Prostate gland (tissue), 2 donors: ENCODE measurements at regions not wholly inside any gene's neighbourhood (a gene's known extent, or its start where the extent isn't known, plus 50 kb on each side); places are given as distances from the start of the nearest gene placed in this dataset.

Experiments used
- DNase-seq: peaks from one replicate; pipeline ENCODE4 v3.0.0-alpha.2; 2019; ENCODE audit warnings: low spot score
- H3K27ac ChIP-seq, 2 donors: fragments of 200-600 bp; sonication (generic); 2 replicates each; pipeline ENCODE4 v1.5.1; 2017 to 2019
- H3K27me3 ChIP-seq: fragments of 200-600 bp; sonication (generic); replicated peaks from 2 replicates; pipeline ENCODE4 v1.5.1; 2019; ENCODE audit not compliant: insufficient read depth
- H3K36me3 ChIP-seq, 2 donors: fragments of 200-600 bp; sonication (generic); 1 replicate in 1 of 2; 2 replicates in 1 of 2; pipeline versions ENCODE4 v1.5.1 to v1.8.1; 2017 to 2019
- H3K4me1 ChIP-seq: fragments of 200-600 bp; sonication (generic); replicated peaks from 2 replicates; pipeline ENCODE4 v1.5.1; 2019
- H3K4me3 ChIP-seq, 2 donors: fragments of 200-600 bp; sonication (generic); 2 replicates each; pipeline ENCODE4 v1.5.1; 2017 to 2019
- H3K9me3 ChIP-seq: fragments of 200-600 bp; sonication (generic); 2 replicates; pipeline ENCODE4 v1.5.1; 2017
- CTCF ChIP-seq, 4 experiments: fragments of 200-600 bp in 2 of 4; fragments of 450-650 bp in 2 of 4; sonication (generic) in 2 of 4; IDR thresholded peaks; 1 replicate in 3 of 4; 2 replicates in 1 of 4; pipeline ENCODE4 v1.5.1; 2016 to 2019; ENCODE audit warnings: antibody characterized with exemption in 4 of 4, mild to moderate bottlenecking in 2 of 4, moderate library complexity in 2 of 4
- POLR2A ChIP-seq: fragments of 450-650 bp; IDR thresholded peaks from one replicate; pipeline ENCODE4 v1.6.1; 2016; ENCODE audit warnings: antibody characterized with exemption, mild to moderate bottlenecking
- POLR2AphosphoS5 ChIP-seq: sonication (generic); formaldehyde crosslinking; IDR thresholded peaks from one replicate; pipeline ENCODE4 v1.6.1; 2017; ENCODE audit warnings: antibody characterized with exemption
- WGBS: methylation state at CpG from one replicate; pipeline ENCODE4 v1.1.5; 2018; 5-methylcytosine and 5-hydroxymethylcytosine counted together
- intact Hi-C: fragments of 100-400 bp; cut with DNase I; formaldehyde crosslinking; loops from one replicate; pipeline ENCODE4 v1.14.2; 2022

DNA sequence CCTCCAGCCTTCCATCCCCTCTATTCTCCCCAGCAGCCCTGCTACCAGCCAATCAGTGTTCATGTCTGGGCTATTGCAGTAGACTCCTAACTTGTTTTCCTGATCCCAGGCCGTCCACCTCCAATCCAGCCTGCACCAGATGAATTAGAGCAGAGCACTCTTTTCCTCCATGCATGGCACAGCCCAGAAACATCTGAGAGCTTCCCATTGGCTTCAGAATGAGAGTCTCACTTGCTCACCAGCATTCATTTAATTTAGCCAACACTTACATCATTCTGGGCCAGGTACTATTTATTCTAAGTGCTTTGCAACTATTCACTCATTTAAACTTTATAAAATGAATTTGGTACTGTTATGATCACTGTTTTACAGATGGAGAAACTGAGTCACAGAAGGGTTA, 51.4 kb upstream of the DUSP5 start:
- no peaks in the 10 kb centered on the region for H3K9me3 ChIP-seq
- no peaks in the 10 kb centered on the region for H3K36me3 ChIP-seq
- WGBS, result 78% methylated on average over 1 of the region's 1 CpG
- no peak overlapping the region for H3K4me3 ChIP-seq
- H3K4me1 ChIP-seq, result no peaks in the 10 kb centered on the region
- DNase-seq, result no peak
- H3K27ac ChIP-seq, result no peak overlapping the region
- no peak for TF ChIP-seq POLR2A
- TF ChIP-seq CTCF (IDR thresholded peaks at IDR 0.05), result no peak
- TF ChIP-seq POLR2AphosphoS5, result no peak
- no peaks in the 10 kb centered on the region for H3K27me3 ChIP-seq
- intact Hi-C loops, result no loop called here

- TF ChIP-seq CTCF (IDR thresholded peaks at IDR 0.05) (no peak), POLR2AphosphoS5 (peak; percentile 7), POLR2A (no peak)
- intact Hi-C loops, result no loop called here
Measured at GRCh38 chr10:110446954-110447608, 50.6 kb upstream of the DUSP5 start.

GRCh38 chr10:110447886-110448285, 49.8 kb upstream of the DUSP5 start:
- intact Hi-C loops, result no loop called here
- no peak for DNase-seq
- 100% methylated on average over 1 of the region's 1 CpG for WGBS
- H3K4me1 ChIP-seq, result no peaks in the 10 kb centered on the region
- no peaks in the 10 kb centered on the region for H3K36me3 ChIP-seq
- TF ChIP-seq CTCF (IDR thresholded peaks at IDR 0.05) (no peak), POLR2A (no peak), POLR2AphosphoS5 (no peak)
- no peak overlapping the region for H3K4me3 ChIP-seq
- no peaks in the 10 kb centered on the region for H3K9me3 ChIP-seq
- no peak overlapping the region for H3K27ac ChIP-seq
- H3K27me3 ChIP-seq, result no peaks in the 10 kb centered on the region

More at GRCh38 chr10:110446954-110447608, 50.6 kb upstream of the DUSP5 start:
- Histone ChIP-seq H3K4me3 (no peak overlapping the region), H3K4me1 (no peaks in the 10 kb centered on the region), H3K27me3 (no peaks in the 10 kb centered on the region), H3K36me3 (no peaks in the 10 kb centered on the region), H3K9me3 (no peaks in the 10 kb centered on the region), H3K27ac (no peak overlapping the region)
- DNase-seq, result no peak
- 69% methylated on average over 6 of the region's 6 CpGs for WGBS
